ENCODE measurements at regions not wholly inside any gene's neighbourhood (a gene's known extent, or its start where the extent isn't known, plus 50 kb on each side); places are given as distances from the start of the nearest gene placed in this dataset.

GRCh38 chr4:114041117-114041475 lies 61.6 kb upstream of the ARSJ start:
- TF ChIP-seq, protein P1, sequence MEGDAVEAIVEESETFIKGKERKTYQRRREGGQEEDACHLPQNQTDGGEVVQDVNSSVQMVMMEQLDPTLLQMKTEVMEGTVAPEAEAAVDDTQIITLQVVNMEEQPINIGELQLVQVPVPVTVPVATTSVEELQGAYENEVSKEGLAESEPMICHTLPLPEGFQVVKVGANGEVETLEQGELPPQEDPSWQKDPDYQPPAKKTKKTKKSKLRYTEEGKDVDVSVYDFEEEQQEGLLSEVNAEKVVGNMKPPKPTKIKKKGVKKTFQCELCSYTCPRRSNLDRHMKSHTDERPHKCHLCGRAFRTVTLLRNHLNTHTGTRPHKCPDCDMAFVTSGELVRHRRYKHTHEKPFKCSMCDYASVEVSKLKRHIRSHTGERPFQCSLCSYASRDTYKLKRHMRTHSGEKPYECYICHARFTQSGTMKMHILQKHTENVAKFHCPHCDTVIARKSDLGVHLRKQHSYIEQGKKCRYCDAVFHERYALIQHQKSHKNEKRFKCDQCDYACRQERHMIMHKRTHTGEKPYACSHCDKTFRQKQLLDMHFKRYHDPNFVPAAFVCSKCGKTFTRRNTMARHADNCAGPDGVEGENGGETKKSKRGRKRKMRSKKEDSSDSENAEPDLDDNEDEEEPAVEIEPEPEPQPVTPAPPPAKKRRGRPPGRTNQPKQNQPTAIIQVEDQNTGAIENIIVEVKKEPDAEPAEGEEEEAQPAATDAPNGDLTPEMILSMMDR (conservative IDR thresholded peaks at IDR 0.05 in 1 of 2, IDR thresholded peaks at IDR 0.05 in 1 of 2; ENCODE audit: low read depth in 1 of 2, low read length in 2 of 2) = no peak
- TF ChIP-seq EZH2 (IDR thresholded peaks at IDR 0.05; ENCODE audit: low read length, missing control alignments) = no peak

Measured in fibroblast of lung (primary cell).